GM18508 (cell line): ENCODE measurements at regions not wholly inside any gene's neighbourhood (a gene's known extent, or its start where the extent isn't known, plus 50 kb on each side); places are given as distances from the start of the nearest gene placed in this dataset.
"Not testable (repeated sequence)": the region's sequence is repeated elsewhere in the genome, so short reads cannot be mapped to it uniquely, and the experiment has no call there.

Experiments
- ATAC-seq: cut with Tn5 transposase; IDR thresholded peaks from one replicate; pipeline ENCODE4 v1.9.1; 2021; ENCODE audit warnings: moderate number of reproducible peaks; ENCODE audit not compliant: insufficient read depth, unreplicated experiment

DNA sequence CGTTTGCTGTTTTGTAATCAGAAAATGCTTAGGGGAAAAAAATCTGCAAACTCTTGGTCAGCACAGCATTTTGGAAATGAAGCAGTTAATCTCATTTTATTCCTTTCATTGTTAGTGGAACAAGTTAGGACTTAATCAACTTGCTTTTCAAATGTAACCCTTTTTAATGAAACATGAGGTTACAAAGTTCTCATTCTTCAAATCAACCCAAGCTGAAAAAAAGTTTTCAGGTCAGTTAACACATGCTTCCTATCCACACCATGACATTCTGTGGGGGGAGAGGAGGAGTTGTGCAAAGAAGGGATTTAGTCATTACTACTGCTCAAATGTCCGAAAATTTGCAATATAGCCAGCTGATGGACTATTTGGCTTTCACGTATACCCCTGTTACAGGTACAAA lies 283.2 kb upstream of the LYPLAL1 start:
- no peak for ATAC-seq

DNA sequence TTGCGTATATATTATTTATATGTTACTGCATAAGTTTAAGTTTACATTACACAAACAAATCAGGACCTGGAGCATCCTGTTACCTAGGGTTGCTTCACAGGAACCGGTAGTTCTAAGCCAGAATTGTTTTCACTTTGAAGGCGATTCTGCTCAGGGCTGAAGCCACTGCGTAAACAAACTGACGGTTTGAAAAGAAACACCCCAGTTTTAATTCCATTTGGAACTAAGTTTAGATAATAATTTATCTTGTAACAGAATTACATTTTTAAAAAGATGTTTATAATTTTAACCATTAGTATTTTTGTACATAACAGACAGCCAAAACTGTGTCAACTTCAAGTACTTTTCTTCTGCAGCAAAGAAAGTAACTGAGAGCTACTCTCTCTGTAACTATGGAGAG lies 282.1 kb upstream of the LYPLAL1 start:
- ATAC-seq, result no peak

DNA sequence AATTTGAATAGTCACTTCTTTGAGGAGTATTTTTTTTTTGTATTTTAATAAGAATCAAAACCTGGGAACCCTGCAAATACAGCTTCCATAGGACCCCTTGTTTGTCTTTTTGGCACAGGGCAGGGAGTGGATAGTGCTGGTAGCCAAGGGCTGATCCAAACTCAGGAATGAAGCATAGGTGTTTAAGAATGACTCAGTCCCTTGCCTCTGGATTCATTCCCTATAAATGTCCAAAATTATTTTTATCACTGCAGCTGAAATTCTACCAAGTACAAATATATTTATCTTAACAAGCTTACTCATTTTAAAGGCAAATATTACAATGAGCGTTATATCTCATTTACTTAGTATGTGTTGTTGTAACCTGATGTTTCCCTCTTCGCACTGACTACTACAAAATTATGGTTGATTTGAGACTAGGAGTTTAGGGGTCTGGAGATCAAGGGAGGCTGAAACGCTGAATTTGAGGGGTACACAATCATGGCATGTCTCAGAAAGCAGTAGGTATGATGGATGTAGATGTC lies 278.6 kb upstream of the LYPLAL1 start:
- no peak for ATAC-seq

DNA sequence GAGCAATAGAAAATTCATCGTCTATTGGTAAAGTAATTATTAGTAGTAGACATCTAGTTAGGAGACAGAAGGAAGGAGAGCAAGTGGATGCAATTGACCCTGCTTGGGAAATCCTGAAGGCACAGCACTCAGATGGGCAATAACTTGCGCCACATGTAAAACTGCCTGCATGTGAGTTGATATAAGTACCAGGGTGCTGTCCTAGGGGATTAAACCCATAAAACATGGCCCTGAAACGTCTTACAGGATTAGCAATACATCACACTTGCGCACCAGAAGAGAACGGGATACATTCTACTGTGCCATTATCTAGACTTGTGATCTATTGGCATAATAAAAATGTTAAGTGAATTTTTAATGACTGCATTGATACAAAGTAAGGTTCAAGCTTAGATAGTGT lies 277.5 kb upstream of the LYPLAL1 start:
- ATAC-seq, result no peak

DNA sequence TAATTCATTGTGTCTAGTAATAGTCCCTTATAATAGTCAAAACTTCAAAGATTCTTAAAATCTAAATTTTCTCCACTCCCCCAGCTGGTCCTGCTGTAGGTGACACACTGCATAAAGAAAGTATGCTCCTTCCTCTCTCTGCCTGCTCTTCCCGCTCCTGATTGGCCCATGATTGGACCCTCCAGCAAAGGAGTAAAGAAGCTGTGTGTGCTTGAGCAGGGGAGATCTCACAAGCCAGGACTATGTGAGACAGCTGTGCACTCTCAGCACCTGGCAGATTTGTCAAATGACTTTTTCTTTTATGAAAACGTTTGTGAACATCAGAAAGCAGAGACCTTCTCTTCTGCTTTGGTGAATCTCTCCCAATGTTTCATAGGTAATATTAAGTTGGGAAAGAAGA lies 274.8 kb upstream of the LYPLAL1 start:
- ATAC-seq, result no peak

DNA sequence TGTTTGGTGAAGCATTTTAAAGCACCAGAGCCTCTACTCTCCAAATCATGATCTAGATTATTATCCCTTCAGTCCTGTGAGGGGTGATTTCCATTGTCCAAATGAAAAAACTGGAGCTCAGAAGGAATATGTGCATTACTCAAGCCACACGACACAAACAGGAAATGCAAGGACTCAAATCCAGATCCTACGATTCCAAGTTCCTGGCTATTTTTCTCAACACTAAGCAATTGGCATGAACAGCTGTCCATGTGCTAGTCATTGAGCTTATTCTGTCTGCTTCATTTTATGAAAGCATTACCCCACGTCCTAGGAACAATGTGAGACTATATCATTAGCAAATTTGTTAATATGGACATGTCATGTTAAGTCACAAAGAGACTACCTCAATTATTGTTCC lies 273.1 kb upstream of the LYPLAL1 start:
- ATAC-seq, result no peak

DNA sequence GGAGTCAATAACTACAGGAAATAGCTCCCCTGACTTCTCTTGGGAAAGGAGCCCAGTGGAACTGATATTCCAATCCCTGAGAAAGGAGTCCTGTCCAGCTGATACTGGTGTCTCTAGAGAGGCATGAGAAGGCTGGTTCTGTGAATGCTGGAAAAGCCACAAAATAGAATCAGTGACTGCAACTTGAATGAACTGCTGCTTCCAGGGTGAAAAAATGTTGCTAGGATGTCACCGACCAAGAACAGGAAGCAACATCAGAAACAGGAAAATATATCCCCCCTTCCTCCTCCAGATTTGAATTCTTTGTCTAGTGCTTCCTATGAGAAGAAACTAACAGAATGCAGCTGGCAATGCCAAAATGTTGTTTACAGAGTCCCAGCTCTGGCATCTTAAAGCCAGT lies 269.3 kb upstream of the LYPLAL1 start:
- ATAC-seq, result no peak

DNA sequence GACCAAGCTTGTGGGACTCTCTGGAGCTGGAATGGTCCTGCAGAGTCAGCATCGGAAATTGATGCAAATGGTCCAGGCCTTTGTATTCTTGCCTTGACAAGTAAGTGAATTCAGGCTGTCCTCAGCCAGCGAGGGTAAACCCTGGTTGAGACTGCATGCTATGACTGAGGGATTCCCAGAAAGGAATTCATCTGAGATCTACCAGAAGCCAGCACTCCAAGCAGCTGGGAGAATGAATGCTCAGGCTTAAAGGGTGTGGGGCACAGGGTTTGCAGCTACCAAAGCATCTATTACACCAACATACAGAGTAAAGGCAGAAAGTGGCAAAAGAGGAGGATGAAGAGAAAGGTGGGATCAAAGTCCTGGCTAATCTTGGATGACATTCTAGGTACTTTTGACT lies 257.0 kb upstream of the LYPLAL1 start:
- no peak for ATAC-seq

DNA sequence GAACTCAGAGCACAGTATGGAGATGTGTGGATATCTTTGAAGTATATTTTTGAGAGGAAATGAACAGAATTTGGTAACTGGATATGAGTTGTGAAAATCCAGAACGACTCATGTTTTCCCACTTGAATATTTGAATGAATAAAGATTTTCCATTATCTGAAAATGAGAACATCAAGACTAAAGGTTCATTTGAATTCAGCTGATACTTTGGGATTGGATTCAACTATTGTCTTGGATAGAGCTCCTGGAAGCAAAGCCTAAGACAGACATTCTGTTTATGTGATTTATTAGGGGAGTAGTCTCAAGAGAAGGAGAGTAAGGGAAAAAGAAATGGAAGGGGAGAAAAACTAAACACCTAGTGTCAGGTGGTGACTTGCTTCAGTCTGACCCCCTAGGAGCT lies 256.0 kb upstream of the LYPLAL1 start:
- no peak for ATAC-seq

DNA sequence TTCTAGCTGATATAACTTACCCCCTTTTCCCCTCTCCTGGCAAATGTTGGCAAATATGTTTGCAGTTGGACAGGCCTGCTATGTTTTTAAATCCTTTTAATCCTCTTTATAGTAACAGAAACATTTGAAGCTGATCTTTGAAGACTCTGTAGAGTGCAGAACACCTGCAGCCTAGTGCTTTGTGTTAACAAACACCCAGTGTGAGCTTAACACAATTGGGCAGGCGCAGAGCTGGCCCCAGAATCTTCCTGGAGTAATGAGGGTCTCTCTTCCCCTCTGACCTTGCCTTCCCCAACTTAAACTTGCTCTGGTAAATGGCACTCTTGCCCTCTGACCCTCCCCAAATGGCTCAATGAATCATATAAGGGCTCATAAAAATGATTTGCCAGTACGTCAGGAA lies 247.9 kb upstream of the LYPLAL1 start:
- ATAC-seq, result no peak

DNA sequence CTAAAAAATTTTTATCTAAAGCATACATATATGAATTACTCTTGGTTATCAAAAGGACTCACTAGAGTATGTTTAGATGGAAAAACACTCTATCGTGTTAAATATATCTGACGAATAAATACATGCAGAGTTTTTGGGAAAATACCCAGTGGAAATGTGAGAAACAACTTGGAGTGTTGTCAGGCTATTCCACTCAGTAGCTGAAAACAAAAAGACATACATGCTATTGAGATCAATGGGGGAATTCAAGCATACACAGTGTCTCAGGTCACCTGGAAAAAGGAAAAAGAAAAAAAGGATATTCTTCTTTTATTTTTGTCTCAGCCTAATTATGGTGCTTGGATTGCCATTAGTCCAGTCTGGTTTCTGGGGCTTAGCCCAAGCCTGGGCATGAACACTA lies 247.0 kb upstream of the LYPLAL1 start:
- ATAC-seq, result no peak

DNA sequence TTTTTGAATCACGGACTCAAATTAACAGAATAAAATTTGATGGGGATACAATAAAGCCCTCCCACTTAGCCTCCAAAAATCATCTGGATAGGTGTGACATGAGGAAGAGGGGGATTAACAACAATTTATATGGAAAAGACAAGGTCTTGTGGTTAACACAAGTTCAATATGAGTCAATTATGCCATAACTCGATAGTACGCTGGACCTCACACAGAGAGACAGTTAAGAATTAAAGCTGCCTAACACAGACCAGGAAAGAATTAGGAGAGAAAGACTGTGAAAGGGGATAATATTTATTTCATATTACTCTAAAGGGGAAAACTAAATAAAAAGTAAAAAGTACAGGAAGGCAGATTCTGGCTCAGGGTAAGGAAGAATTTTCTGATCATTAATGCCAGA lies 243.7 kb upstream of the LYPLAL1 start:
- ATAC-seq, result no peak

DNA sequence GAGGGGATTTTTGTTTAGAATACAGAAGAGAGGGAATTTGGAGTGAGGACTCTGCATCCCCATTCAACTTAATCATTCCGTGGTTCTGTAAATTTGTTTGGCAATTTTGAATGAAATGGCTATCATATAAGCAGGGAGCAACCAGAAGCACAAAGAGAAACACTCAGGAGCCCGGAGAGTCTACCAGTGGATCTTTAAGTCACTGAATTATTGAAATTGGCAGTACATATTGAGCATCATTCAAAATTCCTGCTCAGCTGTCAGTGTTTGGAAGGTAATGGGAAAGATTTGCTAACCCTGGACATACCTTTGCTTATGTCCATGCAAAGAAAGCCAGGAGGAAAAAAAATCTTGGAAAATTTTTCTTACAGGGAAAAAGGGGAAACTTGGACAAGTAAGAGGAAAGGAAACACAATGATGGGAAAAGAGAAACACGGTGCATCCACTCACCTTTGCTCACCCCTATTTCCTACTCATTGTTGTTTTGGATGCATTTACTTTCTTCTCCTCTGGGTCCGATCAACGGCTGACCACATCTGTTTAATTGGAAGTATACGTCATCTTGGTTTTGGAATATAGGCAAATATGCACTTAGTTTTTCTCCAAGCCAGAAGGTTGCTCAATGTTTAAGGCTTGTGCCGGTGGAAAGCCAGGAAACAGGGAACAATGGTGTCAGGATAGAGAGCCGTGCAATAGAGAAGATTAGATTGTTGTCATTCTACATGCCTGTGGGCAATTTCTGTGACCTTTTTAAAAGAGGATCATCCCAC lies 243.0 kb upstream of the LYPLAL1 start:
- ATAC-seq, result no peak

DNA sequence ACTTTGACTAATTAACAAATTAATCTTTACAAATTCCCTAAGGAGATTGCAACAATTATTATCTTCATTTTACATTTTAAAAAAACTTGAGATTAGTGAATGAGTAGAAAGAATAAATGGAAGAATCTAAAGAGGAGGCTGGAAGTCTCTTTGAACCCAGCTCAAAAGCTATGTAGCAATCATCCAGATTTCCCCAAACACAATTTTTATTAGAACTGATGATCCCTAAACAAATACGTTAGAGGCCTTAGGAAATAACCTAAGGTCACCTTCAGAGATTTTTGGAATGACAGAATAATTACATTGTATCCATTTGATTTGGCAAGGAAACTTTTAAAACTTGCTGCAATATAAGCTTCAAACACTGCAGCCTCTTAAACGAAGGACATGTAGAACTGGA lies 242.4 kb upstream of the LYPLAL1 start:
- no peak for ATAC-seq

DNA sequence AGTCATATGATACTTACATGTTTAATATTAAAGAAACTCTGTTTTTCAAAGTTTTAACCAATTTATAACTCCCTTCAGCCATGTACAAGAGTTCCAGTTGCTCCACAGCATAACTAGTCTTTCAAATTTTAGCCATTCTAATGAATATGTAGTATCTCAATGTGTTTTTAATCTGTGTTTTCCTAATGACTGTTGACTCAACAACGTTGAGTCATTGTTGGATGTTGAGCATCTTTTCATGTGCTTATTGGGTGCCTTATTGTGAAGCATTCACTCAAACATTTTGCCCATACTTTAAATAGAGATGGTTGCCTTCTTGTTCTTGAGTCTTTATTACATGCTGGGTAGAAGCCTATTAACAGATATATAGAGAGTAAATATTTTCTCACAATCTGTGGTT lies 240.2 kb upstream of the LYPLAL1 start:
- no peak for ATAC-seq

DNA sequence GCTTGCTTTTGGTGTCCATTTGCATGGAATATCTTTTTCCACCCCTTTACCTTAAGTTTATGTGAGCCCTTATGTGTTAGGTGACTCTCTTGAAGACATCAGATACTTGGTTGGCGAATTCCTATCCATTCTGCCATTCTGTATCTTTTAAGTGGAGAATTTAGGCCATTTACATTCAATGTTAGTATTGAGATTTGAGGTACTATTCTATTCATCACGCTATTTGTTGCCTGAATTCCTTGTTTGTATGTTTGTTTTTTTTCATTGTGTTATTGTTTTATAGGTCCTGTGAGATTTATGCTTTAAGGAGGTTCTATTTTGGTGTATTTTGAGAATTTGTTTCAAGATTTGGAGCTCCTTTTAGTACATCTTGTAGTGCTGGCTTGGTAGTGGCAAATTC lies 238.3 kb upstream of the LYPLAL1 start:
- ATAC-seq, result not testable (repeated sequence)

DNA sequence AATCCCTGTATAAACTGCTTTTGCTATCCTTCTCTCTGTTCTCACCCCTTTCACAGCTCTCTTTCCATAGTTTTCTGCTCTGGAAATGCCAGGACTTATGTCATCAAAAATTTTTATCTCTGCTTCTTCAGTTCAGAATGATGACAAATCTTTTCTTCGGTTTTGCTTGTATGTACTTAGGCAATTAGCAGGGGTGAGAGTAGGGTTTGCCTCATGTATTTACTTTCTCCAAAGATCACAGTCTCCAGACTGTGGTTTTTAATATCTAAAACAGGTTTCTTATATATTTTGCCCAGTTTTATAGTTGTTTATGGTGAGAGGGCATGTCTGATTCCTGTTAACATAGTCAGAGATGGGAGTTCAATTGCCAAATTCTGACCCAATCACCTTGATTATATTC lies 235.4 kb upstream of the LYPLAL1 start:
- no peak for ATAC-seq

DNA sequence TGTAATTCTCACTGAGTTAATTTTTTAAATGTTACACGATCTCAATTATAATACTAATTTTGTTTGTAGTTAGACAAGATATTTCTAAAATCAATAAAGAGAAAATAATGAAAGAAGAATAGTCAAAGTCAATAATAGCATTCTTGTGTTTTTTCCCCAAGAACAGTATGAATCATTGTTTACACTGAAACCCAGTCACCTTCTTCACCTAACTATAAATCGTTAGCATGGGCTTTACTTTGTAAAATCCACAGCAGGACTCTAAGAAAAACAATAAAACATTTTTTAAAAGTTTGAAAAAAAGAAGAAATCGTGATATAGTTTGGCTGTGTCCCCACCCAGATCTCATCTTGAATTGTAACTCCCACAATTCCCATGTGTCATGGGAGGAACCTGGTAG lies 234.6 kb upstream of the LYPLAL1 start:
- no peak for ATAC-seq

DNA sequence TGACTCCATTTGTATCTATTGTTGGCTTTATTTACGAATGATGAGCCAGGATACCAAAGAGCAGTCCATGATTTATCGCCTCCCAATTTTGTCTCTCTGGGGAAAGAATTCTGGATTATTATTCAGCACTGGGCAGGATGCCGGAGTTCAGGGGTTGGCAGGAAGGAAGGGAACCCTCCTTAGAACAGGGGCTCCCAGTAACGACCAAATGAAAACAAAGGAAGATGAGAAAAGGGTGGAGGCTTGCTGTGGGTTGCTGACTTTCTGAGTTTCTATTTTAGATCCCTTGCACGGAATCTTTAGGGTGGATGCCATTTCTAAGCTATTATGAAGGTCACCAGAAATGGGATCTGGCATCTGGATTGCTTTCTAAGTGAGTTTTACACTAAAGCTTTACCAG lies 231.2 kb upstream of the LYPLAL1 start:
- no peak for ATAC-seq

DNA sequence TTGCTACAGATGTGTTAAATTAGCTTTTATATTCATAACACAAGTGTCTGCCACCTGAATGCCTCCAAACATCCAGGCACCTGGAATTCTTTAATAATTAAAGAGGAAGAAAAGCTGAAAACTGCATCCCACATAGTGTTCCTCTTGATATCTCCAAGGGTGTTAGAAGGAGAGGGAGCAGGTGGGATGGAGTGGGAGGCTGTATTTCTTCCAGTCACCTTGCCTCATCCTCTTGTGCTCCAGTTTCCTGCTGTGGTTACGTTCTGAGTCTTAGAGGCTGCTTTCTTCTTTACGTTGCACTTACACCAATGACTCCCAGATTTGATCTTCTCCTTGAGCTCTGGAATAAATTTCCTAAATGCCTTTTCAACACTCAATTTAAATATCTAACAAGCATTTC lies 230.3 kb upstream of the LYPLAL1 start:
- ATAC-seq, result no peak

DNA sequence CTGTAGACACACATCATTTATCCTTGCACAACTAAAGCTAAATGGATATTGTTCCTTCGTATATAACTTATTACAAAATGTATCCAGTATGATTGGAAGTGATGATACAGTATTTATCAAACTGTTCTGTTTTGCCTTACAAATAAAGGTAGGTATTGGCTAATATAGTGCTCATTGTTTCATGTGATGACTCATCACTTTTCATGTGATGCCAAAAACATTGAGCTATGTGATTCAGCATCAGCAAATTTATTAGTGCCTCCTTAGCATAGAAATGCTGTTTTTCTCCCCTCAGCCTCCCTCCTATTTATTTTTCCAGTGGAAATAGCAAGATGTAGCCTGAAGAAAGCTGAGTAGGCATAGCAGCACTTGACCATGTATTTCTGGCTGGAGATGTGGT lies 228.6 kb upstream of the LYPLAL1 start:
- ATAC-seq, result no peak

DNA sequence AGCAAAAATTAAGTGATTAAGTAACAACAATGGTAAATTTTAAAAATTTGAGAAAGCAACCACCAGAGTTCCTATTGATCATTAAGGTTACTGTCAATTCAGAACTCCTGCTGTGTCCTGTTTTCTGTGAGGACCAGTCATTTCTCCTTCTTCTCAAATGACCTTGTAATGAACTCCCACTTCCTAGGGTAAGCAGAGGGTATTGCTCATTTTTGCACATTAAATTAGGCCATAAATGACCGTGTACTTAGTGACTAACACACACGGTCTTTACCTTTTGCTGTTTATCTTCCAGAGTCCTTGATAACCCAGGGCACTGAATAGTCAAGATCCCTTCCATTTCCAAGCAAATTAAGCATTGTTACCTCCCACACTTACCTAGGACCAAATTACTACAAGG lies 227.5 kb upstream of the LYPLAL1 start:
- peak; percentile 66 for ATAC-seq

DNA sequence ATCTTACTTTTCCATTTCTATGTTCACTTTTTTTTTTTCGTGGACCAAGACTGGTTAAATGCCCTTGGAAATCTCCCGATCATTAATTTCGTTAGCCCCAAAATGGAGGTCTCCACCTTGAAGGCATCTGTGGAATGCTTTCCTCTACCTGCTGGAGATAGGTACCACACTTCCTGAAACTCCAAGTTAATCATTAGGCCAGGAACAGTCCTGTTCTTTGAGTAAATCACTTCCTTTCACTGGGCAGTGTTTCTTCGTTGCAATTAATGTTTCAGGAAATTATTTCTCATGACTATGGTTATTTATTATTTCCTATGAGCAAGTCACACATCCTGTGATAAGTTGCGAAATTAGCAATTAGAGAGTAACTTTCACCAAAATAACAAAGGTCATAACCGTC lies 225.2 kb upstream of the LYPLAL1 start:
- ATAC-seq, result no peak
